Peyer's patch (tissue), 4 donors: ENCODE measurements at regions not wholly inside any gene's neighbourhood (a gene's known extent, or its start where the extent isn't known, plus 50 kb on each side); places are given as distances from the start of the nearest gene placed in this dataset.
"Not testable (repeated sequence)": the region's sequence is repeated elsewhere in the genome, so short reads cannot be mapped to it uniquely, and the experiment has no call there.

Experiments used
- POLR2A ChIP-seq, 2 donors: fragments of 450-650 bp; IDR thresholded peaks; one replicate each; pipeline ENCODE4 v1.5.1; 2017; ENCODE audit warnings: antibody characterized with exemption in 2 of 2, mild to moderate bottlenecking in 2 of 2, moderate library complexity in 2 of 2
- TF ChIP-seq, protein P1 (sequence below), 6 experiments: fragments of 450-650 bp in 4 of 6; fragments of 200-600 bp in 2 of 6; sonication (generic) in 1 of 6; IDR thresholded peaks; one replicate each; pipeline ENCODE4 v1.5.1; 2017 to 2019; ENCODE audit warnings: antibody characterized with exemption in 6 of 6, mild to moderate bottlenecking in 3 of 6, moderate library complexity in 1 of 6

DNA sequence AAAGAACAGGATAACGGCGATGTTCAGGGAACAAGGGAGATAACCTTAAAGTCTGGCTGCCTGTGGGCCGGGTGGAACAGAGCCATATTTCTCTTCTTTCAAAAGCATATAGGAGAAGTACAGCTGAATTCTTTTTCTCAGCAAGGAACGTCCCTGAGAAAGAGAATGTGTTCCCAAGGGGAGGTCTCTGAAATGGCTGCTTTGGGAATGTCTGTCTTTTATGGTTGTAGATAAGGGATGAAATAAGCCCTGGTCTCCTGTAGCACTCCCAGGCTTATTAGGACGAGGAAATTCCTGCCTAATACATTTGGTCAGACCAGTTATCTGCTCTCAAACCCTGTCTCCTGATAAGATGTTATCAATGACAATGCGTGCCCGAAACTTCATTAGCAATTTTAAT lies 490.5 kb downstream of the DMAC1 start:
- TF ChIP-seq POLR2A (IDR thresholded peaks at IDR 0.05): not testable (repeated sequence)
- TF ChIP-seq, protein P1, sequence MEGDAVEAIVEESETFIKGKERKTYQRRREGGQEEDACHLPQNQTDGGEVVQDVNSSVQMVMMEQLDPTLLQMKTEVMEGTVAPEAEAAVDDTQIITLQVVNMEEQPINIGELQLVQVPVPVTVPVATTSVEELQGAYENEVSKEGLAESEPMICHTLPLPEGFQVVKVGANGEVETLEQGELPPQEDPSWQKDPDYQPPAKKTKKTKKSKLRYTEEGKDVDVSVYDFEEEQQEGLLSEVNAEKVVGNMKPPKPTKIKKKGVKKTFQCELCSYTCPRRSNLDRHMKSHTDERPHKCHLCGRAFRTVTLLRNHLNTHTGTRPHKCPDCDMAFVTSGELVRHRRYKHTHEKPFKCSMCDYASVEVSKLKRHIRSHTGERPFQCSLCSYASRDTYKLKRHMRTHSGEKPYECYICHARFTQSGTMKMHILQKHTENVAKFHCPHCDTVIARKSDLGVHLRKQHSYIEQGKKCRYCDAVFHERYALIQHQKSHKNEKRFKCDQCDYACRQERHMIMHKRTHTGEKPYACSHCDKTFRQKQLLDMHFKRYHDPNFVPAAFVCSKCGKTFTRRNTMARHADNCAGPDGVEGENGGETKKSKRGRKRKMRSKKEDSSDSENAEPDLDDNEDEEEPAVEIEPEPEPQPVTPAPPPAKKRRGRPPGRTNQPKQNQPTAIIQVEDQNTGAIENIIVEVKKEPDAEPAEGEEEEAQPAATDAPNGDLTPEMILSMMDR (IDR thresholded peaks at IDR 0.05): not testable (repeated sequence)
